ENCODE measurements at regions not wholly inside any gene's neighbourhood (a gene's known extent, or its start where the extent isn't known, plus 50 kb on each side); places are given as distances from the start of the nearest gene placed in this dataset.

GRCh38 chr1:22373252-22373651 is 78.4 kb upstream of the ZBTB40 start:
- no peak overlapping the region for H3K4me3 ChIP-seq (replicated peaks; ENCODE audit: low read depth, low read length)
- DNase-seq (ENCODE audit: extremely low read depth, low read depth), result no peak
- TF ChIP-seq, protein P1, sequence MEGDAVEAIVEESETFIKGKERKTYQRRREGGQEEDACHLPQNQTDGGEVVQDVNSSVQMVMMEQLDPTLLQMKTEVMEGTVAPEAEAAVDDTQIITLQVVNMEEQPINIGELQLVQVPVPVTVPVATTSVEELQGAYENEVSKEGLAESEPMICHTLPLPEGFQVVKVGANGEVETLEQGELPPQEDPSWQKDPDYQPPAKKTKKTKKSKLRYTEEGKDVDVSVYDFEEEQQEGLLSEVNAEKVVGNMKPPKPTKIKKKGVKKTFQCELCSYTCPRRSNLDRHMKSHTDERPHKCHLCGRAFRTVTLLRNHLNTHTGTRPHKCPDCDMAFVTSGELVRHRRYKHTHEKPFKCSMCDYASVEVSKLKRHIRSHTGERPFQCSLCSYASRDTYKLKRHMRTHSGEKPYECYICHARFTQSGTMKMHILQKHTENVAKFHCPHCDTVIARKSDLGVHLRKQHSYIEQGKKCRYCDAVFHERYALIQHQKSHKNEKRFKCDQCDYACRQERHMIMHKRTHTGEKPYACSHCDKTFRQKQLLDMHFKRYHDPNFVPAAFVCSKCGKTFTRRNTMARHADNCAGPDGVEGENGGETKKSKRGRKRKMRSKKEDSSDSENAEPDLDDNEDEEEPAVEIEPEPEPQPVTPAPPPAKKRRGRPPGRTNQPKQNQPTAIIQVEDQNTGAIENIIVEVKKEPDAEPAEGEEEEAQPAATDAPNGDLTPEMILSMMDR (IDR thresholded peaks at IDR 0.05; ENCODE audit: low read depth, low read length, missing control alignments), result no peak

DNA sequence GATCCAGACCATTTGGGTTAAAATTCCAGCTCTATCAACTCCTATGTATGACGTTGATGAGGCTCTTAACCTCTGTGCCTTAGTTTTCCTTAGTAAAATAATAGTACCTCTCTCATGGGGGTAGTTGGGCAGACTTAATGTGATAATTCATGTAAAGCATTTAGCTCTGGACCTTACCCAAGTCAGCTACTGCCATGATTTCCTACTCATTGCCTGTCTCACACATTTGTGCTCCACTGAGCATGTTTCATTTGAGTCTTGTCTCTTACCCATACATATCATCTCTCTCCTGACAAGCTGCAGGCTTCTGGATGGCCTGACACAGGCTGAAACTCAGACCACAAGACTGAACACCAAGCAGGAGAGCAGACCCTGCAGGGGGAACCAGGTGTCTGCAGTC is 77.7 kb upstream of the ZBTB40 start:
- H3K4me3 ChIP-seq (replicated peaks; ENCODE audit: low read depth, low read length), result no peak overlapping the region
- TF ChIP-seq, protein P1 (IDR thresholded peaks at IDR 0.05; ENCODE audit: low read depth, low read length, missing control alignments), result no peak
- no peak for DNase-seq (ENCODE audit: extremely low read depth, low read depth)

GRCh38 chr1:22375601-22376000 is 76.0 kb upstream of the ZBTB40 start:
- no peak for DNase-seq (ENCODE audit: extremely low read depth, low read depth)
- H3K4me3 ChIP-seq (replicated peaks; ENCODE audit: low read depth, low read length), result no peak overlapping the region
- TF ChIP-seq, protein P1 (IDR thresholded peaks at IDR 0.05; ENCODE audit: low read depth, low read length, missing control alignments), result no peak

DNA sequence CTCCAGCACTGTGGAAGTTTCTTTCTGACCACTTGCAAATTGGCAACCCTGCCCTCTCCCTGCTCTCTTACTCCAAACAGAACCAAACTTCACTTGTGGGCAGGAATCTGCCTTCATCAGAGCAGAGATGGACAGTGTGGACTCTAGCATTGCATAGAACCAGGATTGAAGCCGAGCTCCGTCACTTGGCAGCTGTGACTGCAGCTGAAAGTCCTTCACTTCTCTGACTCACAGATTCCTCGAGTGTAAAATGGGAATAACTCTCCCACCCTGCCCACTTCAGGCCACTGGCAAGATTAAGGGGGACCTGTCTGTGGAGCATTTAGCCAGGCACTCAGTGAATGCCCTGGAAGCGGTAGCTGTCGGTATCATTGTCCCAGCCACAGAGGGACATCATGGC is 75.7 kb upstream of the ZBTB40 start:
- DNase-seq (ENCODE audit: extremely low read depth, low read depth), result no peak
- no peak overlapping the region for H3K4me3 ChIP-seq (replicated peaks; ENCODE audit: low read depth, low read length)
- TF ChIP-seq, protein P1 (IDR thresholded peaks at IDR 0.05; ENCODE audit: low read depth, low read length, missing control alignments), result no peak

GRCh38 chr1:22376546-22376945 is 75.1 kb upstream of the ZBTB40 start:
- DNase-seq (ENCODE audit: extremely low read depth, low read depth), result no peak
- TF ChIP-seq, protein P1 (IDR thresholded peaks at IDR 0.05; ENCODE audit: low read depth, low read length, missing control alignments), result no peak
- no peak overlapping the region for H3K4me3 ChIP-seq (replicated peaks; ENCODE audit: low read depth, low read length)

DNA sequence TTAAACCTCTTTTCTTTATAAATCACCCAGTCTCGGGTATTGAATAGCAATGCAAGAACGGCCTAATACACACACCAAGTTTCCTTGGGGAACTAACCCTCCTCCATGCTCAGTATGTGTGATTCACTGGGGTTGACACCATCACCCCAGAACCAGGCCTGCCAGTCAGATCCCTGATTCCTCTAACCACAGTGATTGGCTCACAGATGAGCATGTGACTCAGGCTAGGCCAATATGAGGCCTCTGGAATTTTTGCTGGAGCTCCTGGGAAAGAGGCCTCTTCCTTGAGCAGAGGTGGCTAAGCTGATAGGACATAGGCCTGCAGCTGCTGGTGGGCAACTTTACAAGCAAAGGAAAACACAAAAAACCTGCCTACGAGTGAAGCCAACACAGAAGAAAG is 74.7 kb upstream of the ZBTB40 start:
- TF ChIP-seq, protein P1 (IDR thresholded peaks at IDR 0.05; ENCODE audit: low read depth, low read length, missing control alignments), result no peak
- DNase-seq (ENCODE audit: extremely low read depth, low read depth), result no peak
- H3K4me3 ChIP-seq (replicated peaks; ENCODE audit: low read depth, low read length), result no peak overlapping the region

- H3K4me3 ChIP-seq (replicated peaks; ENCODE audit: low read depth, low read length), result no peak overlapping the region
- TF ChIP-seq, protein P1 (IDR thresholded peaks at IDR 0.05; ENCODE audit: low read depth, low read length, missing control alignments), result no peak
- peak; percentile 92 for DNase-seq (ENCODE audit: extremely low read depth, low read depth)
These were observed 72.1 kb upstream of the ZBTB40 start for GRCh38 chr1:22379566-22379965.

Measured in HFF-Myc (cell line).